HG03378 (cell line): ENCODE measurements at regions not wholly inside any gene's neighbourhood (a gene's known extent, or its start where the extent isn't known, plus 50 kb on each side); places are given as distances from the start of the nearest gene placed in this dataset.

Experiments used
- ATAC-seq: cut with Tn5 transposase; IDR thresholded peaks from one replicate; pipeline ENCODE4 v1.9.1; 2021; ENCODE audit warnings: mild to moderate bottlenecking, moderate library complexity; ENCODE audit not compliant: unreplicated experiment

DNA sequence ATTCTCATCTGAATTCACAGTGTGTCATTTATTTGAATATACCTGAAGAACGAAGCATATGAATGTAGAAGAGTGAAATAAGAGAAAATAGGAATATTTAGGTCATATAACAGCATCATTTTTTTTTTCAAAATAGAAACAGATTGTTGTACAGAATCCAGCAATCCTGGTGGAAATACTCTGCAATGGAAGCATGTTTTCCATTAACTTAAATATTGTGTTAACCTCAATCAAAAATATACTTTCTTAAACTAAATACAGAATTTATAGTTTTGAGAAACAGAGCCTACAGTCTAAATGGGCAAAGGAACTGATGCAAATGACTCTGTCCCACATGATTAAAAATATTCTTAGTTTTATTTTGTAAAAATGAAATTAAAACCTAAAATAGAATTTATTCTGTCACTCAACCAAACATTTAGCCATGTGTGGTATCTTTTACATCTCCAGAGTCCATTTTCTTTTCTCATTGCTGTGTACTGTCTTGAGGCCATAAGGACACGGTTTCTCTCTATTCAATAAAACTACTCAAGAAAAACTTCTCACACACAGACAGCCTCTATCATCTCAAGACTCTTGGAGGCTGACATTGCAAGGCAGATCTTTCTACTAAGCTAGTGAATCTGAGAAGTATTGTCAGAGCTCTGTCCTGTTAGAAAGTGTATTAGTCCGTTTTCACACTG, 322.6 kb downstream of the LTN1 start:
- no peak for ATAC-seq

GRCh38 chr21:28669321-28669720, 323.4 kb downstream of the LTN1 start:
- ATAC-seq: no peak

GRCh38 chr21:28663754-28664153, 328.9 kb downstream of the LTN1 start:
- no peak for ATAC-seq

GRCh38 chr21:28663111-28663693, 329.5 kb downstream of the LTN1 start:
- ATAC-seq: no peak

DNA sequence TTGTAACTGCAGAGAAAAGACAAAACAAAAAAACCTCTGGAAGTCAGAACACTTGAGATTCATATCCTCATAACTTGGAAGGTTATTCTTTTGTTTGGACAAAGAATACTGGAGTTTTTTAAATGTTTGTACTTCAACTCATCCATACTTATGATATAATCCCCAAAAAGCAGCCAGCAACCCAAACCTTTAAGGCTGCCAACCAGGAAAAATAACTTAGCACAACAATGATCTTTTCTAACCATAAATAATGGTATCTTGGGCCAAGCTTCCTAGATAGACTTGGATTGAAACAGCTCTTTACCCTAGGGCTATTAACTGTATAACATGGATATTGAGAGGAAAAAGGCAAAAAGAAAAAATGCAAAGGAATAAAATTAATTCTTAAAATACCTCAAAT, 335.1 kb downstream of the LTN1 start:
- ATAC-seq: no peak

DNA sequence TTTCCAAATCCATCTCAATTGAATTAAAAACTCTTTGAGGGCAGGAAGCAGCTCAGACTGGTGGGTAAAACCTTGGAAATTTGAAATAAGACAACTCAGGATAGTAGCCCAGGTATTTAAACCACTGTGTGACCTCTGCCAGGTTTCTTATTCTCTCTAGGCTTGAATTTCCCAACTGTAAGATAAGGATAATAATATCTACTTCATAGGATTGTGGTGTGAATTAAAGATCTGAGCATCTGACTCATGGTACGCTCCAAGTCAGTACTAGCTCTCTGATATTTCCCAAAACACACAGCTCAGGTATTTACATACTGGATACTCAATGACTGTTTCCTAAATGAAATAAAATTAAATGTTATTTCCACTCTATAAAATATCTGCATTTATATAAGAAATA, 337.2 kb downstream of the LTN1 start:
- no peak for ATAC-seq

- ATAC-seq: no peak
Measured at GRCh38 chr21:28654406-28654805, 338.3 kb downstream of the LTN1 start.

- ATAC-seq: no peak
Measured at GRCh38 chr21:28644762-28645161, 347.9 kb downstream of the LTN1 start.

- no peak for ATAC-seq
Measured at GRCh38 chr21:28642891-28643290, 349.8 kb downstream of the LTN1 start.

GRCh38 chr21:28641731-28642130, 350.9 kb downstream of the LTN1 start:
- ATAC-seq: no peak

GRCh38 chr21:28640326-28640725, 352.4 kb downstream of the LTN1 start:
- ATAC-seq: no peak

GRCh38 chr21:28639737-28640136, 352.9 kb downstream of the LTN1 start:
- ATAC-seq: no peak

- no peak for ATAC-seq
Measured at GRCh38 chr21:28636752-28637691, 355.7 kb downstream of the LTN1 start.

DNA sequence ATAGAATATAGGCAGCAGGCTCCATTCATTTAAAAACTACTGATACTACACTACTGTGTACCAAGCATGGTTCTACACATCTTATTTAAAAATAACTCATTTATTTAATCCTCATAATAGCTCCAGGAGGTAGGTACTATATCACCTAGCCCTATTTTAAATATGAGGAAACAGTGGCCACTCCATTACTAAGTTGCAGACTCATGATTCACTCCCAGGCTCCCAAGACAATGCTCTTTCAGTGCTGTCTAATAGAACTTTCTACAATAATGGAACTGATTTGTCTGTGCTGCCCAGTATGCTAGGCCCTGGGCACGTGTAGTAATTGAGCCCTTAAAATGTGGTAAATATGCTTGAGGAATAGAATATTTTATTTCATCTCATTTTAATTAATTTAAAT, 357.1 kb downstream of the LTN1 start:
- ATAC-seq: no peak

DNA sequence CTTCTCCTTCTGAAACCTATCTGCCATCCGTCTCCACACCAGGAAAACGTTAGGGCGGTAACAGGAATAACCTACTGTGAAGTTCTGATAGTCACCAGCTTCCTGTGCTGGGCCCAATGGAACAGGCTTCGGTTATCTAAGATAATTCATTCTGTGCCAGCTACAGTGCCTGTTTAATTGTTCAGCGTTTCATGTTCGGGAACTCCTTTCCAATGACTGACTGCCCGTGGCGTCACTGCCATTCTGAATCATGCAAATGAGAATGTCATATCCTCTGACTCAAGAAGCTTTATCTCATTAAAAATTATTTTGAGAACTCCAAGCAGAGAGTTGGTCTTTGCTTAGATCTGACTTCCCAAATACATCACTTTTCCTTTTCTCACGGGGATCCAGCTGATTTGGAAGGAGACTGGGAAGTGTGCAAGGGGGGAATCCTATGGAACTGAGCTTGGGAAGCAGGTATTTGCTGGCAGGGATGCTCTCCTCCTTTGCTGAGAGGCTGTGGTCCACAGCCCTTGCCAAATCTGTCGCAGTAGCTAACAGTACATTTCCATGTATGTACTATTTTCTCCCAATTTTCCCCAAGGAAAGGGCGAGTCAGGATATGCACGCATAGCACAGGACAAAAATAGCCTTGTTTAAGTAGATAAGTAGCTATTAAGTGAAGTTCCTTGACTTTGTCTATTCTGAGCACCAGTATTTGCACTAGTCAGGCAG, 358.7 kb downstream of the LTN1 start:
- ATAC-seq: no peak

DNA sequence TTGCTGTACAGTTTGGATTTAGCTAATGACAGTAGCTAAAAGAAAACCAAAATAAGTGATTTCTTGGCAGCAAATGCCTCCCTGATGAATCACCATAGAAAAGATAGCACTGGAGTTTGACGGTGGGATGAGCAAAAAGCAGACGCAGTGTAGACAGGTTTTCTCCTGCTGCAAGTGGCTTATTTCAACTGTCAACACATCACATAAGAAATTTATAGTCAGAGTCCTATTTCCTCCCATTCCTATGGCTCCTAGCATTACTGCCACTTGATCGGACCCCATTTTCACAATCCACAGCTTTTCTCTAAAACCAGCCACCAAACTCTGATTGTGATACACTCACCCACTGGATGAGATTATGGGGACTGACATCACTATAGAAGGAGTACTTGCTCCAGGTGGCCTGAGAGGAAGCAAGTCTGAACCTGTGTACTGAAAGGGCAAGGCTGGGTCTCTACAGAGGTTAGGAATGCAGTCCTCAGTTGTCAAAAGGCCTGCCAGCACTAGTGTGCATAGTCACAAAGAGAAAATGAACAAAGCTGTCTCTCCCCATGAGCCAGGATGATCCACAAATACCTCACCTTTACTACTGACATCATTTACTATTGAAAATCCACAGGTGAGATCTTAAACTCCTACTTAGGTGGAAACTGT, 359.8 kb downstream of the LTN1 start:
- ATAC-seq: no peak

DNA sequence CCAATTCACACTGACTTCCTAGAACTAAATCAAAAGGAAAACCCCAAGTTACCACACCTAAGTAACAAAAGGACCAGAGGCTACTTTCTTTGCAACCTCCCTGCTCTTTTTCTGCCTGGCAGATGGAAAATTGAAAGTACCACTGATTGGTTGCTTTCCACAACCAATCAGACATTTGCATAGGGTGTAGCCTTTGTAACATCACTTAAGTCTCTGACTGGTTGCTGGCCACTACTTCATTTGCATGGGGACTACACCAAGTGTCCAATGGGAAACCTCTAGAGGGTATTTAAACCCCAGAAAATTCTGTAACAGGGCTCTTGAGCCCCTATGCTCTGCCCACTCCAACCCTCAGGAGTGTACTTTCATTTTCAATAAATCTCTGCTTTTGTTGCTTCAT, 365.0 kb downstream of the LTN1 start:
- ATAC-seq: no peak

DNA sequence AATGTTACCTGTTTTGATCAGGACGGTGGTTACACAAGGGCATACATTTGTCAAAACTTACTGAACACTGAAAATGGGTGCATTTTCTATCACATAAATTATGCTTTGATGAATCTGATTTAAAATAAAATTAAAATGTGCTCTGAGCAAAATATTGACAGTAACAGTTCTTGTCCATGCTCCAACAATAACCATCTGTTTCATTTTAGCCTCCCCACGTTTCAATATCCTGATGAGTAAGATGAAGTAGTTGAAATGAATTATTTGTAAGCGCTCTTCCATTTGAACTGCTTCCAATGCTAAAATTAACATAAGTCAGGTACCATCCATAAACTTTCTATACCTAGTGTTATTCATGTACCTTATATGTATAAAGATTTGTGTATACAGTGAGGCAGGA, 365.4 kb downstream of the LTN1 start:
- no peak for ATAC-seq

DNA sequence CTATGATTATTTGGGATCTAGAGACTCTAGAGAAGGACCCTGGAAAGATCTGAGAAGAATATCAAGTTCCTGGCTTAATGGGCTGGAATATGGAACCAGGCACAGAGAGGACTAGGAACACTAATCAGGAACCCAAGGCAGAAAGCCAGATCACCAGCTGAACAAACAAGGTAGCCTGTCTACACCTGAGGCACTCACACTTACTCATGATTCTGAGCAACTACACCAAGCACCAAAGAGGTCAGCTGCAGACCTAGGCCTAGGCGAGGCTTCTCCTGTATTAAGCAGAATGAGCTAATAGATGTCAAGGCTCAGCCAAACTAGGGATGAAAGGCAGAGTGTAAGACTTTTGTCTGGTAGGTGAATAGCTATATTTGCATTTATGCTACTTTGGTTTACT, 368.1 kb downstream of the LTN1 start:
- no peak for ATAC-seq

DNA sequence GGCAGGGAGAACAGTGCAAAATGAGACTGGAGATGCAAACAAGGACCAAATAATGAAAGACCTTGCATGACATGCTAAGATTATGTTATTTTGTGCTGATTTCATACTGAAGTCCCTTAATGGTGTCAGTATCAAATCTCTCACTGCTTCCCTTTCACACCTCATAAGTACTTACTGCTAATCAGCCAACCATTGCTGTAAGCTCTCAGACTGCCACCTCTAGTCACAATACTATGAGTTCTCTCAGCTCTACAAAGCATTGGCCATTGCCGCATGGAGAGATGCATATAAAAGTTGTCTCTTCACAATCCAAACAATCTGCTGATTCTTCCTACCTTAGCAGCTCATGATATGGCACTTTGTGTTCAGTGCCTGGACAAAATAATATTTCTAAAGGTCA, 375.4 kb downstream of the LTN1 start:
- no peak for ATAC-seq

DNA sequence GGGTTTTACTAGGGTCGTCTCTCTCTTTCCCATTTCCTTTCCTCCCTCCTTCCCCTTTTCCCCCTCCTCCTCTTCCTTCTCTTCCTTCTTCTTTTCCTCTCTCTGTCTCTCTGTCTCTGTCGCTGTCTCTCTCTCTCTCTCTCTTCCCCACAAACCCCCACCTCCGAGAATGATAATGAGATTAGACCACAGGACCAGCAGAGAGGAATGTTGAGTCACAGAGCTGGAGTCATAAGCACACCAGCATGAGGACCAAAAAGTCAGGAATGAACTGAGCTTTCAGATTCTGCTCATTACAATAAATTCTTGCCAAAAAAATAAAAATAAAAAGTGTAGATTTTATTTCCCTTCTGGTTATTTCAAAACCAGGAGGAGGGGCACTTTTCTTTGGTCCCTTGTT, 377.4 kb downstream of the LTN1 start:
- no peak for ATAC-seq
